D721Med (cell line): ENCODE measurements at regions not wholly inside any gene's neighbourhood (a gene's known extent, or its start where the extent isn't known, plus 50 kb on each side); places are given as distances from the start of the nearest gene placed in this dataset.

Source experiments
- DNase-seq: peaks from one replicate; pipeline ENCODE4 v3.0.0; 2011; ENCODE audit warnings: low spot score; ENCODE audit not compliant: insufficient read length
- FAIRE-seq: peaks from 2 replicates; lab custom pipeline; 2011; peaks lifted over from hg19 to GRCh38; lab: Jason Lieb, UNC
- CTCF ChIP-seq: IDR thresholded peaks from 2 replicates; pipeline ENCODE4 v1.5.1; 2012; ENCODE audit warnings: mild to moderate bottlenecking, control low read depth; ENCODE audit not compliant: insufficient read depth; ENCODE audit errors: missing control alignments

GRCh38 chr12:94745562-94745961, 95.2 kb upstream of the TMCC3 start:
- DNase-seq: no peak
- no peak for FAIRE-seq
- TF ChIP-seq CTCF: no peak

- no peak for FAIRE-seq
- no peak for DNase-seq
- no peak for TF ChIP-seq CTCF
These were observed 92.8 kb upstream of the TMCC3 start for GRCh38 chr12:94743174-94743573.

- DNase-seq (no peak), FAIRE-seq (no peak)
- TF ChIP-seq CTCF: no peak
These were observed 90.4 kb upstream of the TMCC3 start for GRCh38 chr12:94740601-94741362.

- TF ChIP-seq CTCF: no peak
- DNase-seq: no peak
- FAIRE-seq: no peak
These were observed 86.5 kb upstream of the TMCC3 start for GRCh38 chr12:94736820-94737219.

GRCh38 chr12:94736004-94736403, 85.6 kb upstream of the TMCC3 start:
- DNase-seq (no peak), FAIRE-seq (no peak)

GRCh38 chr12:94733727-94734126, 83.4 kb upstream of the TMCC3 start:
- DNase-seq: no peak
- no peak for FAIRE-seq
- no peak for TF ChIP-seq CTCF

More at GRCh38 chr12:94736004-94736403, 85.6 kb upstream of the TMCC3 start:
- no peak for TF ChIP-seq CTCF

- FAIRE-seq: no peak
- no peak for DNase-seq
- TF ChIP-seq CTCF: no peak
These were observed 82.1 kb upstream of the TMCC3 start for GRCh38 chr12:94732367-94732990.
